Thyroid gland (tissue), 4 donors: ENCODE measurements at regions not wholly inside any gene's neighbourhood (a gene's known extent, or its start where the extent isn't known, plus 50 kb on each side); places are given as distances from the start of the nearest gene placed in this dataset.
A peak's percentile ranks its signal among the peaks of the same experiment; 100 is the strongest.
"Not testable (repeated sequence)": the region's sequence is repeated elsewhere in the genome, so short reads cannot be mapped to it uniquely, and the experiment has no call there.

Experiments used
- POLR2A ChIP-seq, 2 donors: fragments of 450-650 bp; IDR thresholded peaks; one replicate each; pipeline ENCODE4 v1.6.1; 2017; ENCODE audit warnings: antibody characterized with exemption in 2 of 2, mild to moderate bottlenecking in 2 of 2, moderate library complexity in 1 of 2
- TF ChIP-seq, protein P1 (sequence below), 6 experiments: fragments of 200-600 bp in 3 of 6; fragments of 450-650 bp in 3 of 6; sonication (generic) in 3 of 6; IDR thresholded peaks; one replicate each; pipeline ENCODE4 v1.5.1; 2016 to 2019; ENCODE audit warnings: antibody characterized with exemption in 6 of 6, mild to moderate bottlenecking in 2 of 6, inconsistent platforms in 1 of 6, moderate library complexity in 1 of 6

DNA sequence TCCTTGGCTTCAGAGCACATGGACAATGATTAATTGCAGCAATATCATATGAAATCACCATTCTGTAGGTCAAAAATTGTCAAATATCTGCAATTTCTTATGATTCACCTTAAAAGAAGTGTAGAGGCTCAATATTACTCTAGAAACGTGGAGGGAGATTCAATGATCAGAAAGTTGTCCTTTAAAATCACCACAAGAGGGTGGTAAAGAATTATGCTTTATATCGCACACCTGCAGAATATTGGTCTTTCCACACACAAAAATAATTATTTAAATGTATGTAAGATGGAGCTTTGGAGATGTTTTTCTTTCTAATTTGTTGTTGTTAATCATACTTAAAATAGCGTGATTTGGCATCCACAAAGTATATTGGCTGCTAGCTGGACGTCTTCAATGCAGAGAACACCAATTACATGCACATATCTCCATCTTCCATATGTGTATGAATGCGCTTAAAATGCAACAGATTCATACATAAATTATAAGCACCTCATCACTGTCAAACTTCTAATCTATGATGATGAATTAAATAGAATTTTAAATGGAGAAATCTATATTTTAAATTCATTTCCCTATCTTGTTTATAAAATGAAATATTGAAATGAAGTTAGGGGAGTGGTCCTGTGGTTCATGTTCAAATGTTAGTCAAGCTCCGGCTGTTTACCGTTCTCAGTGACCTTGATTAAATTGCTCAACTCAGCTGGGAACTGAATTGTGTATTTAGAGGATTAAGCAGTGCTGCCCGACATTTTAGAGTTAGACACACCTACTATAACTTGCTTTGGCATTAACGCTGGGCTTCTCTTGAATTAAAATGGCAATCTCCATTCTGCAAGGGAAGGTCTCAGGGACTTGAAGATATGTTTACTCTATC lies 153.5 kb upstream of the CHL1 start:
- TF ChIP-seq, protein P1, sequence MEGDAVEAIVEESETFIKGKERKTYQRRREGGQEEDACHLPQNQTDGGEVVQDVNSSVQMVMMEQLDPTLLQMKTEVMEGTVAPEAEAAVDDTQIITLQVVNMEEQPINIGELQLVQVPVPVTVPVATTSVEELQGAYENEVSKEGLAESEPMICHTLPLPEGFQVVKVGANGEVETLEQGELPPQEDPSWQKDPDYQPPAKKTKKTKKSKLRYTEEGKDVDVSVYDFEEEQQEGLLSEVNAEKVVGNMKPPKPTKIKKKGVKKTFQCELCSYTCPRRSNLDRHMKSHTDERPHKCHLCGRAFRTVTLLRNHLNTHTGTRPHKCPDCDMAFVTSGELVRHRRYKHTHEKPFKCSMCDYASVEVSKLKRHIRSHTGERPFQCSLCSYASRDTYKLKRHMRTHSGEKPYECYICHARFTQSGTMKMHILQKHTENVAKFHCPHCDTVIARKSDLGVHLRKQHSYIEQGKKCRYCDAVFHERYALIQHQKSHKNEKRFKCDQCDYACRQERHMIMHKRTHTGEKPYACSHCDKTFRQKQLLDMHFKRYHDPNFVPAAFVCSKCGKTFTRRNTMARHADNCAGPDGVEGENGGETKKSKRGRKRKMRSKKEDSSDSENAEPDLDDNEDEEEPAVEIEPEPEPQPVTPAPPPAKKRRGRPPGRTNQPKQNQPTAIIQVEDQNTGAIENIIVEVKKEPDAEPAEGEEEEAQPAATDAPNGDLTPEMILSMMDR (IDR thresholded peaks at IDR 0.05) = peak in 2 of 6 experiments; percentile 33 to 46
- not testable (repeated sequence) for TF ChIP-seq POLR2A (IDR thresholded peaks at IDR 0.05)
